ENCODE measurements at regions not wholly inside any gene's neighbourhood (a gene's known extent, or its start where the extent isn't known, plus 50 kb on each side); places are given as distances from the start of the nearest gene placed in this dataset.
"Not testable (repeated sequence)": the region's sequence is repeated elsewhere in the genome, so short reads cannot be mapped to it uniquely, and the experiment has no call there.

DNA sequence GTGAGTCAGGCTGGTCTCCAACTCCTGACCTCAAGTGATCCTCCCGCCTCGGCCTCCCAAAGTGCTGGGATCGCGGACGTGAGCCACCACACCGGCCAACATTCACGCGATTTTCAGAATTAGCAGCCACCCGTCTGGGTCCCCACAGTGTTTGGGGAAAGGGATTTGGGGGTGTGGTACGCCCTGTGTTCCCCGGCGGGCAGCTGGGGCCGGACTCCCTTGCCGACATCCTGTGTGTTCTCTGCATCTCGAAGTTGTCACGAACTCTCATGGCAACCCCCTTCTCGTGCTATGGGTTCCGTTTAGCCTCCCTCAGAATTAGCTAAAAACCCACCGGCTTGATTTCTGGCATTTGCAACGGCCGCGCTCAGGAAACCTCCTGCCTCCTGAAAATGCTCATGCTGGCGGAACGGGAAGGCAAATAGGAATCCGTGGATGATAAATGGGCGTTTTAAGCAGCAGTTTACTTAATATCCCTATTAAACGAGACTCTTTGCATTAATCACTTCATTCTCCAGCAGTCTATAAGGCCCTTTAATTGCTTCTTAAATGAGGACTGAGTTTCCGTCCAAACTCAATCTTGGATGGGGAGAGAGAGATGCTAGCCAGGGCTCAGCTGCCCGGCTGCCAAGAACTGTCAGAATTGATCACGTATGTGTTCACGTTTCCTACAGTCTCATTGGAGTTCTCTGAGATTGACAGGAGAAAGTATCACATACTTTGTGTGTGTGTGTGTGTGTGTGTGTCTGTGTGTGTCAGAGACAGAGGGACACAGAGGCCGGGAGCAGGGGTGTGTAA, 78.9 kb upstream of the PPP2R3B start:
- DNase-seq: no peak
- H3K27ac ChIP-seq: no peak overlapping the region
- no peak overlapping the region for H3K4me3 ChIP-seq
- H3K36me3 ChIP-seq: no peaks in the 10 kb centered on the region
- no peaks in the 10 kb centered on the region for H3K9me3 ChIP-seq
- H3K4me1 ChIP-seq: no peaks in the 10 kb centered on the region
- intact Hi-C loops (cut with DNase I): no loop called here
- 77 to 79% methylated on average over 22 to 29 of the region's 32 CpGs for WGBS, 2 donors
- peaks cover 0 to 9% (median 0%) of the 10 kb centered on the region in 4 donors for H3K27me3 ChIP-seq
- no peak for TF ChIP-seq POLR2A (IDR thresholded peaks at IDR 0.05)
- TF ChIP-seq, protein P1, sequence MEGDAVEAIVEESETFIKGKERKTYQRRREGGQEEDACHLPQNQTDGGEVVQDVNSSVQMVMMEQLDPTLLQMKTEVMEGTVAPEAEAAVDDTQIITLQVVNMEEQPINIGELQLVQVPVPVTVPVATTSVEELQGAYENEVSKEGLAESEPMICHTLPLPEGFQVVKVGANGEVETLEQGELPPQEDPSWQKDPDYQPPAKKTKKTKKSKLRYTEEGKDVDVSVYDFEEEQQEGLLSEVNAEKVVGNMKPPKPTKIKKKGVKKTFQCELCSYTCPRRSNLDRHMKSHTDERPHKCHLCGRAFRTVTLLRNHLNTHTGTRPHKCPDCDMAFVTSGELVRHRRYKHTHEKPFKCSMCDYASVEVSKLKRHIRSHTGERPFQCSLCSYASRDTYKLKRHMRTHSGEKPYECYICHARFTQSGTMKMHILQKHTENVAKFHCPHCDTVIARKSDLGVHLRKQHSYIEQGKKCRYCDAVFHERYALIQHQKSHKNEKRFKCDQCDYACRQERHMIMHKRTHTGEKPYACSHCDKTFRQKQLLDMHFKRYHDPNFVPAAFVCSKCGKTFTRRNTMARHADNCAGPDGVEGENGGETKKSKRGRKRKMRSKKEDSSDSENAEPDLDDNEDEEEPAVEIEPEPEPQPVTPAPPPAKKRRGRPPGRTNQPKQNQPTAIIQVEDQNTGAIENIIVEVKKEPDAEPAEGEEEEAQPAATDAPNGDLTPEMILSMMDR (IDR thresholded peaks at IDR 0.05): no peak

DNA sequence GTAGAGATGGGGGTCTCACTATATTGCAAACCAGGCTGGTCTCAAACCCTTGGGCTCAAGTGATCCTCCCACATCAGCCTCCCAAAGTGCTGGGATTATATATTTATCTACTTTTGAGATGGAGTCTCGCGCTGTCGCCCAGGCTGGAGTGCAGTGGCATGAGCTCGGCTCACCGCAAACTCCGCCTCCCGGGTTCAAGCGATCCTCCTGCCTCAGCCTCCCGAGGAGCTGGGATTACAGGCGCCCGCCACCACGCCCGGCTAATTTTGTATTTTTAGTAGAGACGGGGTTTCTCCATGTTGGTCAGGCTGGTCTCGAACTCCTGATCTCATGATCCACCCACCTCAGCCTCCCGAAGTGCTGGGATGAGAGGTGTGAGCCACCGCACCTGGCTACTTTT, 80.1 kb upstream of the PPP2R3B start:
- WGBS, 2 donors: 92 to 94% methylated on average over 7 to 17 of the region's 17 CpGs
- H3K4me3 ChIP-seq; H3K27ac ChIP-seq; H3K36me3 ChIP-seq; DNase-seq; H3K27me3 ChIP-seq; H3K9me3 ChIP-seq; H3K4me1 ChIP-seq; intact Hi-C loops (cut with DNase I): not testable (repeated sequence)

DNA sequence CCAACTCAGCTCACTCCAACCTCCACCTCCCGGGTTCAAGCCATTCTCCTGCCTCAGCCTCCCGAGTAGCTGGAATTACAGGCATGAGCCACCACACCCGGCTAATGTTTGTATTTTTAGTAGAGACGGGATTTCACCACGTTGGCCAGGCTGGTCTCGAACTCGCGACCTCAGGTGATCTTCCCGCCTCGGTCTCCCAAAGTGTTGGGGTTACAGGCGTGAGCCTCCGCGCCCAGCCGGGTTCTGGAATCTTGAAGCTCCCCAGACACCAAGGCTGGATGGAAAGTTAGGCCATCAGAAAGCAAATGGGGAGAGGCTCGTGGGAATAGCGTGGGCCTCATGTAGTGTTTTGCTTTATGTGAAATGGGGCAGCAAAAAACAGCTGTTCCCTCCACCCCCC, 81.0 kb upstream of the PPP2R3B start:
- H3K36me3 ChIP-seq; intact Hi-C loops (cut with DNase I); H3K4me1 ChIP-seq; H3K9me3 ChIP-seq; DNase-seq; H3K27ac ChIP-seq; H3K4me3 ChIP-seq; H3K27me3 ChIP-seq: not testable (repeated sequence)
- WGBS, 2 donors: 88 to 90% methylated on average over 3 to 4 of the region's 16 CpGs

DNA sequence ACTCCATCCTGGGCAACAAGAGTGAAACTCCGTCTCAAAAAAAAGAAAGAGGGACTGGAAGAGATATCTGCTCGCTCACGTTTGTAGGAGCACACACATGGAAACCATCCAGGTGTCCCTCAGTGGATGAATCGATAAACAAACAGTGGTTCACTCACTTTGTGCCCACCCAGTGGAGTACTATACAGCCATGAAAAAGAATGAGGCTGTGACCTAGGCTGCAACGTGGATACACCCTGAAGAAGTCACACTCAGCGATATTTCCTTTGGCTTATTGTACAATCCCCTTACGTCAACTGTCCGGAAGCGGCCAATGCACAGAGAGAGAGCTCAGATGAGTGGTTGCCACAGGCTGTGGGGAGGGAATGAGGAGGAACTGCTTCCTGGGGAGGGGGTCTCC, 82.3 kb upstream of the PPP2R3B start:
- 89 to 90% methylated on average over 8 of the region's 9 CpGs for WGBS, 2 donors
- Histone ChIP-seq H3K27ac (no peak overlapping the region), H3K4me3 (no peak overlapping the region), H3K4me1 (no peaks in the 10 kb centered on the region), H3K27me3 (peaks cover 0 to 9% (median 0%) of the 10 kb centered on the region in 4 donors), H3K9me3 (peaks cover 0 to 7% (median 3%) of the 10 kb centered on the region in 3 donors), H3K36me3 (no peaks in the 10 kb centered on the region)
- TF ChIP-seq POLR2A (IDR thresholded peaks at IDR 0.05): no peak
- TF ChIP-seq, protein P1 (IDR thresholded peaks at IDR 0.05): no peak
- no peak for DNase-seq
- intact Hi-C loops (cut with DNase I): no loop called here

DNA sequence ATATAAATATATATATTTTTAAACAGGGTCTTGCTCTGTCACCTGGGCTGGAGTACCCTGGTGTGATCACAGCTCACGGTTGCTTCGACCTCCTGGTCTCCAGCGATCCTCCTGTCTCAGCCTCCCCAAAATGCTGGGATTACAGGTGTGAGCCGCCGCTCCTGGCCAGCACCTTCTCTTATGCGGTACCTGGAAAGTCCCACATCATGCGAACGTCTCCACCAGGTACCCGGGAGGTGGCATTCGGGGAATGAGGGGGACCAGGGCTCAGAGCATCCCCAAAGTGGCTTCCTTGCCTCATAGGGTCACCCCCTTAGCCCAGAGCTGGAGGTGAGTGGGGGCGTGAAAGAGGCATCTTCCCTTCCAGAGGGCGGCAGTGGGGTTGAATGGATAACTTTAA, 84.0 kb upstream of the PPP2R3B start:
- H3K27ac ChIP-seq: no peak overlapping the region
- TF ChIP-seq, protein P1 (IDR thresholded peaks at IDR 0.05): no peak
- TF ChIP-seq POLR2A (IDR thresholded peaks at IDR 0.05): no peak
- DNase-seq: no peak
- H3K27me3 ChIP-seq: peaks cover 0 to 9% (median 0%) of the 10 kb centered on the region in 4 donors
- WGBS, 2 donors: 86% methylated on average over 6 to 8 of the region's 12 CpGs
- no peak overlapping the region for H3K4me3 ChIP-seq
- intact Hi-C loops (cut with DNase I): no loop called here
- H3K36me3 ChIP-seq: no peaks in the 10 kb centered on the region
- peaks cover 0 to 7% (median 3%) of the 10 kb centered on the region in 3 donors for H3K9me3 ChIP-seq
- no peaks in the 10 kb centered on the region for H3K4me1 ChIP-seq

DNA sequence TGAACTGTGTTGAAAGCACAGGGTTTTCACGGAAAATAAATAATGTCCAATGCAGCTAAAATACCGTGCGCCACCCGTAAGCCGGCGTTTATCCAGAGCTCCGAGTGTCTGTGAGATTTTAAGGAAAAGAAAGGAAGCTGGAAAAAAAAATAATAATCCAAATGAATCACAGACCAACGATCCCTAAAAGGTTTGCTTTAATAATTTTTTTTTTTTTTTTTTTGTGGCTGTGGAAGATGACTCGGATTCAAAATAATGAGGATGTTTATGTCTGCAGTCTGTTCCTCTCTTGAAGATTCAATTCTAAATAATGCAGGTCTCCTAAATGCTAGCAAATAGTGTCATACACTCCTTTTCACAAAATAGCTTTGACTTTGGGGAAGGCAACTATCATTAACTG, 84.6 kb upstream of the PPP2R3B start:
- WGBS, 2 donors: 63 to 66% methylated on average over 9 of the region's 9 CpGs
- Histone ChIP-seq H3K27me3 (peaks cover 0 to 9% (median 0%) of the 10 kb centered on the region in 4 donors), H3K4me1 (no peaks in the 10 kb centered on the region), H3K4me3 (no peak overlapping the region), H3K36me3 (no peaks in the 10 kb centered on the region), H3K9me3 (peaks cover 0 to 7% (median 3%) of the 10 kb centered on the region in 3 donors), H3K27ac (no peak overlapping the region)
- intact Hi-C loops (cut with DNase I): no loop called here
- DNase-seq: no peak
- TF ChIP-seq POLR2A (IDR thresholded peaks at IDR 0.05): no peak
- TF ChIP-seq, protein P1 (IDR thresholded peaks at IDR 0.05): no peak

DNA sequence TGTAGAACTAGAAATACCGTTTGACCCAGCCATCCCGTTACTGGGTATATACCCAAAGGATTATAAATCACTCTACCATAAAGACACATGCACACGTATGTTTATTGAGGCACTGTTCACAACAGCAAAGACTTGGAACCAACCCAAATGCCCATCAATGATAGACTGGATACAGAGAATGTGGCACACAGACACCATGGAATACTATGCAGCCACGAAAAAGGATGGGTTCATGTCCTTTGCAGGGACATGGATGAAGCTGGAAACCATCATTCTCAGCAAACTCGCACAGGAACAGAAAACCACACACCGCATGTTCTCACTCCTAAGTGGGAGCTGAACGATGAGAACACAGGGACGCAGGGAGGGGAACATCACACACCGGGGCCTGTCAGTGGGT, 85.6 kb upstream of the PPP2R3B start:
- H3K27ac ChIP-seq; H3K36me3 ChIP-seq; H3K27me3 ChIP-seq; DNase-seq; H3K4me1 ChIP-seq; H3K4me3 ChIP-seq; intact Hi-C loops (cut with DNase I); H3K9me3 ChIP-seq: not testable (repeated sequence)
- 77 to 83% methylated on average over 9 of the region's 9 CpGs for WGBS, 2 donors

Measured in esophagus squamous epithelium (tissue), 5 donors.